ENCODE measurements at regions not wholly inside any gene's neighbourhood (a gene's known extent, or its start where the extent isn't known, plus 50 kb on each side); places are given as distances from the start of the nearest gene placed in this dataset.

- no peaks in the 10 kb centered on the region for H3K36me3 ChIP-seq (ENCODE audit: control insufficient read depth in 4 of 4, insufficient read depth in 4 of 4, low read length in 3 of 4)
- H3K4me3 ChIP-seq (ENCODE audit: control insufficient read depth in 1 of 7, extremely low read depth in 1 of 7, insufficient read depth in 4 of 7, low read depth in 2 of 7, low read length in 6 of 7) = no peak overlapping the region
- ChIA-PET POLR2A (no interaction called here), CTCF (no interaction called here)
- no peaks in the 10 kb centered on the region for H3K4me1 ChIP-seq (ENCODE audit: control extremely low read depth in 1 of 4, control insufficient read depth in 4 of 4, insufficient read depth in 4 of 4, low read length in 3 of 4)
- H3K27me3 ChIP-seq (replicated peaks in 2 of 5; ENCODE audit: control insufficient read depth in 4 of 5, insufficient read depth in 5 of 5, low read length in 4 of 5) = no peaks in the 10 kb centered on the region
- no peak for DNase-seq
- H3K27ac ChIP-seq (ENCODE audit: insufficient read depth in 1 of 2, low read depth in 1 of 2, low read length in 2 of 2, poor library complexity in 1 of 2, severe bottlenecking in 2 of 2) = no peak overlapping the region
- WGBS (ENCODE audit: insufficient coverage) = no CpG with 5 or more reads among the region's 2 CpGs
- H3K9me3 ChIP-seq (ENCODE audit: control extremely low read depth in 1 of 5, control insufficient read depth in 4 of 5, insufficient read depth in 2 of 5, low read depth in 1 of 5, low read length in 4 of 5) = peaks cover 0 to 6% (median 0%) of the 10 kb centered on the region in 5 experiments
Measured at GRCh38 chr4:37524267-37524666, 161.9 kb downstream of the RELL1 start.

- POLR2A ChIA-PET = no interaction called here
Measured at GRCh38 chr4:37522996-37523395, 163.2 kb downstream of the RELL1 start.

GRCh38 chr4:37517326-37517725 is 168.8 kb downstream of the RELL1 start:
- H3K27ac ChIP-seq (ENCODE audit: insufficient read depth in 1 of 2, low read depth in 1 of 2, low read length in 2 of 2, poor library complexity in 1 of 2, severe bottlenecking in 2 of 2) = no peak overlapping the region
- CTCF ChIA-PET = no interaction called here
- no peak for DNase-seq
- no peaks in the 10 kb centered on the region for H3K36me3 ChIP-seq (ENCODE audit: control insufficient read depth in 4 of 4, insufficient read depth in 4 of 4, low read length in 3 of 4)
- peaks cover 0 to 8% (median 2%) of the 10 kb centered on the region in 5 experiments for H3K9me3 ChIP-seq (ENCODE audit: control extremely low read depth in 1 of 5, control insufficient read depth in 4 of 5, insufficient read depth in 2 of 5, low read depth in 1 of 5, low read length in 4 of 5)
- POLR2A ChIA-PET = no interaction called here
- no peaks in the 10 kb centered on the region for H3K27me3 ChIP-seq (replicated peaks in 2 of 5; ENCODE audit: control insufficient read depth in 4 of 5, insufficient read depth in 5 of 5, low read length in 4 of 5)
- H3K4me1 ChIP-seq (ENCODE audit: control extremely low read depth in 1 of 4, control insufficient read depth in 4 of 4, insufficient read depth in 4 of 4, low read length in 3 of 4) = no peaks in the 10 kb centered on the region
- 100% methylated on average over 1 of the region's 3 CpGs for WGBS (ENCODE audit: insufficient coverage)
- H3K4me3 ChIP-seq (ENCODE audit: control insufficient read depth in 1 of 7, extremely low read depth in 1 of 7, insufficient read depth in 4 of 7, low read depth in 2 of 7, low read length in 6 of 7) = no peak overlapping the region

More at GRCh38 chr4:37522996-37523395, 163.2 kb downstream of the RELL1 start:
- no peak overlapping the region for H3K27ac ChIP-seq (ENCODE audit: insufficient read depth in 1 of 2, low read depth in 1 of 2, low read length in 2 of 2, poor library complexity in 1 of 2, severe bottlenecking in 2 of 2)
- no peak for DNase-seq
- peaks cover 0 to 6% (median 0%) of the 10 kb centered on the region in 5 experiments for H3K9me3 ChIP-seq (ENCODE audit: control extremely low read depth in 1 of 5, control insufficient read depth in 4 of 5, insufficient read depth in 2 of 5, low read depth in 1 of 5, low read length in 4 of 5)
- CTCF ChIA-PET = no interaction called here
- H3K36me3 ChIP-seq (ENCODE audit: control insufficient read depth in 4 of 4, insufficient read depth in 4 of 4, low read length in 3 of 4) = no peaks in the 10 kb centered on the region
- no peak overlapping the region for H3K4me3 ChIP-seq (ENCODE audit: control insufficient read depth in 1 of 7, extremely low read depth in 1 of 7, insufficient read depth in 4 of 7, low read depth in 2 of 7, low read length in 6 of 7)
- no peaks in the 10 kb centered on the region for H3K27me3 ChIP-seq (replicated peaks in 2 of 5; ENCODE audit: control insufficient read depth in 4 of 5, insufficient read depth in 5 of 5, low read length in 4 of 5)
- no CpG with 5 or more reads among the region's 1 CpG for WGBS (ENCODE audit: insufficient coverage)
- no peaks in the 10 kb centered on the region for H3K4me1 ChIP-seq (ENCODE audit: control extremely low read depth in 1 of 4, control insufficient read depth in 4 of 4, insufficient read depth in 4 of 4, low read length in 3 of 4)

GRCh38 chr4:37516057-37516775 is 170.0 kb downstream of the RELL1 start:
- Histone ChIP-seq H3K9me3 (ENCODE audit: control extremely low read depth in 1 of 5, control insufficient read depth in 4 of 5, insufficient read depth in 2 of 5, low read depth in 1 of 5, low read length in 4 of 5) (peaks cover 0 to 9% (median 2%) of the 10 kb centered on the region in 5 experiments), H3K4me1 (ENCODE audit: control extremely low read depth in 1 of 4, control insufficient read depth in 4 of 4, insufficient read depth in 4 of 4, low read length in 3 of 4) (no peaks in the 10 kb centered on the region), H3K27me3 (replicated peaks in 2 of 5; ENCODE audit: control insufficient read depth in 4 of 5, insufficient read depth in 5 of 5, low read length in 4 of 5) (no peaks in the 10 kb centered on the region), H3K27ac (ENCODE audit: insufficient read depth in 1 of 2, low read depth in 1 of 2, low read length in 2 of 2, poor library complexity in 1 of 2, severe bottlenecking in 2 of 2) (no peak overlapping the region), H3K36me3 (ENCODE audit: control insufficient read depth in 4 of 4, insufficient read depth in 4 of 4, low read length in 3 of 4) (no peaks in the 10 kb centered on the region), H3K4me3 (ENCODE audit: control insufficient read depth in 1 of 7, extremely low read depth in 1 of 7, insufficient read depth in 4 of 7, low read depth in 2 of 7, low read length in 6 of 7) (no peak overlapping the region)
- POLR2A ChIA-PET = no interaction called here
- DNase-seq = no peak
- CTCF ChIA-PET = no interaction called here
- WGBS (ENCODE audit: insufficient coverage) = 100% methylated on average over 2 of the region's 7 CpGs

- DNase-seq = no peak
- H3K27ac ChIP-seq (ENCODE audit: insufficient read depth in 1 of 2, low read depth in 1 of 2, low read length in 2 of 2, poor library complexity in 1 of 2, severe bottlenecking in 2 of 2) = no peak overlapping the region
- no peaks in the 10 kb centered on the region for H3K4me1 ChIP-seq (ENCODE audit: control extremely low read depth in 1 of 4, control insufficient read depth in 4 of 4, insufficient read depth in 4 of 4, low read length in 3 of 4)
- no peaks in the 10 kb centered on the region for H3K27me3 ChIP-seq (replicated peaks in 2 of 5; ENCODE audit: control insufficient read depth in 4 of 5, insufficient read depth in 5 of 5, low read length in 4 of 5)
- no peak overlapping the region for H3K4me3 ChIP-seq (ENCODE audit: control insufficient read depth in 1 of 7, extremely low read depth in 1 of 7, insufficient read depth in 4 of 7, low read depth in 2 of 7, low read length in 6 of 7)
- H3K9me3 ChIP-seq (ENCODE audit: control extremely low read depth in 1 of 5, control insufficient read depth in 4 of 5, insufficient read depth in 2 of 5, low read depth in 1 of 5, low read length in 4 of 5) = peaks cover 0 to 7% (median 2%) of the 10 kb centered on the region in 5 experiments
- H3K36me3 ChIP-seq (ENCODE audit: control insufficient read depth in 4 of 4, insufficient read depth in 4 of 4, low read length in 3 of 4) = no peaks in the 10 kb centered on the region
- CTCF ChIA-PET = no interaction called here
- POLR2A ChIA-PET = no interaction called here
Measured at GRCh38 chr4:37510626-37511025, 175.6 kb downstream of the RELL1 start.

GRCh38 chr4:37503261-37503660 is 182.9 kb downstream of the RELL1 start:
- Histone ChIP-seq H3K4me3 (ENCODE audit: control insufficient read depth in 1 of 7, extremely low read depth in 1 of 7, insufficient read depth in 4 of 7, low read depth in 2 of 7, low read length in 6 of 7) (no peak overlapping the region), H3K36me3 (ENCODE audit: control insufficient read depth in 4 of 4, insufficient read depth in 4 of 4, low read length in 3 of 4) (no peaks in the 10 kb centered on the region), H3K4me1 (ENCODE audit: control extremely low read depth in 1 of 4, control insufficient read depth in 4 of 4, insufficient read depth in 4 of 4, low read length in 3 of 4) (no peaks in the 10 kb centered on the region), H3K27me3 (replicated peaks in 2 of 5; ENCODE audit: control insufficient read depth in 4 of 5, insufficient read depth in 5 of 5, low read length in 4 of 5) (peaks cover 0 to 2% (median 0%) of the 10 kb centered on the region in 5 experiments), H3K27ac (ENCODE audit: insufficient read depth in 1 of 2, low read depth in 1 of 2, low read length in 2 of 2, poor library complexity in 1 of 2, severe bottlenecking in 2 of 2) (no peak overlapping the region), H3K9me3 (ENCODE audit: control extremely low read depth in 1 of 5, control insufficient read depth in 4 of 5, insufficient read depth in 2 of 5, low read depth in 1 of 5, low read length in 4 of 5) (no peaks in the 10 kb centered on the region)
- POLR2A ChIA-PET = no interaction called here
- CTCF ChIA-PET = no interaction called here
- no peak for DNase-seq

GRCh38 chr4:37502070-37502469 is 184.1 kb downstream of the RELL1 start:
- ChIA-PET POLR2A (no interaction called here), CTCF (no interaction called here)
- DNase-seq = no peak
- Histone ChIP-seq H3K27me3 (replicated peaks in 2 of 5; ENCODE audit: control insufficient read depth in 4 of 5, insufficient read depth in 5 of 5, low read length in 4 of 5) (peaks cover 0 to 2% (median 0%) of the 10 kb centered on the region in 5 experiments), H3K27ac (ENCODE audit: insufficient read depth in 1 of 2, low read depth in 1 of 2, low read length in 2 of 2, poor library complexity in 1 of 2, severe bottlenecking in 2 of 2) (no peak overlapping the region), H3K4me1 (ENCODE audit: control extremely low read depth in 1 of 4, control insufficient read depth in 4 of 4, insufficient read depth in 4 of 4, low read length in 3 of 4) (no peaks in the 10 kb centered on the region), H3K9me3 (ENCODE audit: control extremely low read depth in 1 of 5, control insufficient read depth in 4 of 5, insufficient read depth in 2 of 5, low read depth in 1 of 5, low read length in 4 of 5) (no peaks in the 10 kb centered on the region), H3K4me3 (ENCODE audit: control insufficient read depth in 1 of 7, extremely low read depth in 1 of 7, insufficient read depth in 4 of 7, low read depth in 2 of 7, low read length in 6 of 7) (no peak overlapping the region), H3K36me3 (ENCODE audit: control insufficient read depth in 4 of 4, insufficient read depth in 4 of 4, low read length in 3 of 4) (no peaks in the 10 kb centered on the region)
- 98% methylated on average over 7 of the region's 8 CpGs for WGBS (ENCODE audit: insufficient coverage)
